SU-DHL-6 (cell line): ENCODE measurements at regions not wholly inside any gene's neighbourhood (a gene's known extent, or its start where the extent isn't known, plus 50 kb on each side); places are given as distances from the start of the nearest gene placed in this dataset.

Experiments used
- CTCF ChIP-seq: fragments of 200-600 bp; sonication (generic); IDR thresholded peaks from one replicate; pipeline ENCODE4 v1.5.1; 2017; ENCODE audit warnings: antibody characterized with exemption, mild to moderate bottlenecking, low read length, moderate library complexity; ENCODE audit not compliant: insufficient read depth, poor library complexity, severe bottlenecking
- EZH2phosphoT487 ChIP-seq: fragments of 200-600 bp; sonication (generic), shearing (Covaris generic); conservative IDR thresholded peaks from 2 replicates; pipeline ENCODE4 v1.6.1; 2018; ENCODE audit warnings: mild to moderate bottlenecking, antibody characterized with exemption, low read length, moderate library complexity, mixed read lengths

GRCh38 chrX:82721891-82722290 is 786.2 kb upstream of the POU3F4 start:
- TF ChIP-seq CTCF (no peak), EZH2phosphoT487 (no peak)
